SK-N-SH (cell line): ENCODE measurements at regions not wholly inside any gene's neighbourhood (a gene's known extent, or its start where the extent isn't known, plus 50 kb on each side); places are given as distances from the start of the nearest gene placed in this dataset.

Experiments
- CTCF ChIA-PET: fragments of 300-600, 350-600 bp; formaldehyde crosslinking; extraction: SDS; loops from one replicate; lab custom pipeline; 2021; lab: Yijun Ruan, JAX
- POLR2A ChIA-PET: fragments of 350-600 bp; sonication (Branson Sonifier 250); formaldehyde crosslinking; extraction: SDS; loops from one replicate; lab custom pipeline; 2020; ENCODE audit warnings: antibody characterized with exemption, inconsistent platforms; lab: Yijun Ruan, JAX
- DNase-seq: peaks from one replicate; pipeline ENCODE4 v3.0.0; 2012
- H2AFZ ChIP-seq: fragments of 200-600 bp; sonication (generic); 2 replicates; pipeline ENCODE4 v1.8.1; 2016; ENCODE audit warnings: antibody characterized with exemption, mild to moderate bottlenecking, low read depth
- H3F3A ChIP-seq: fragments of 200-600 bp; sonication (generic); replicated peaks from 2 replicates; pipeline ENCODE3; 2016; ENCODE audit warnings: antibody characterized with exemption, mild to moderate bottlenecking; ENCODE audit not compliant: insufficient read depth
- H3K27ac ChIP-seq, 2 experiments: fragments of 200-500 bp in 1 of 2; fragments of 200-600 bp in 1 of 2; sonication (Bioruptor generic) in 1 of 2; sonication (generic), shearing (Covaris generic) in 1 of 2; 2 replicates each; pipeline versions ENCODE4 v1.5.1 to v1.6.1; 2014 to 2016; ENCODE audit warnings: low read depth in 2 of 2, inconsistent platforms in 1 of 2, low read length in 1 of 2, mild to moderate bottlenecking in 1 of 2, mixed read lengths in 1 of 2
- H3K27me3 ChIP-seq: fragments of 200-600 bp; sonication (generic), shearing (Covaris generic); 2 replicates; pipeline ENCODE4 v1.6.1; 2016; ENCODE audit warnings: mixed run types; ENCODE audit not compliant: insufficient read depth
- H3K36me3 ChIP-seq, 2 experiments: fragments of 200-500 bp in 1 of 2; fragments of 200-600 bp in 1 of 2; sonication (Bioruptor generic) in 1 of 2; sonication (generic) in 1 of 2; replicated peaks in 1 of 2; 2 replicates each; pipeline versions ENCODE3 to v1.5.1; 2014 to 2016; ENCODE audit warnings: low read length in 1 of 2, mild to moderate bottlenecking in 1 of 2; ENCODE audit not compliant: insufficient read depth in 2 of 2, control insufficient read depth in 1 of 2
- H3K4me1 ChIP-seq, 2 experiments: fragments of 200-500 bp in 1 of 2; fragments of 200-600 bp in 1 of 2; sonication (Bioruptor generic) in 1 of 2; sonication (generic), shearing (Covaris generic) in 1 of 2; 2 replicates each; pipeline versions ENCODE4 v1.5.1 to v1.6.1; 2014 to 2016; ENCODE audit warnings: low read depth in 1 of 2, low read length in 1 of 2, mixed run types in 1 of 2; ENCODE audit not compliant: insufficient read depth in 2 of 2, control insufficient read depth in 1 of 2
- H3K4me2 ChIP-seq: fragments of 200-600 bp; sonication (generic), shearing (Covaris generic); 2 replicates; pipeline ENCODE4 v1.6.1; 2017; ENCODE audit warnings: mixed run types
- H3K4me3 ChIP-seq, 2 experiments: fragments of 200-500 bp in 1 of 2; fragments of 200-600 bp in 1 of 2; sonication (Bioruptor generic) in 1 of 2; sonication (generic), shearing (Covaris generic) in 1 of 2; 2 replicates each; pipeline versions ENCODE4 v1.5.1 to v1.8.1; 2014 to 2016; ENCODE audit warnings: low read depth in 2 of 2, inconsistent platforms in 1 of 2, low read length in 1 of 2, mild to moderate bottlenecking in 1 of 2, mixed read lengths in 1 of 2, moderate library complexity in 1 of 2
- H3K79me2 ChIP-seq: fragments of 200-600 bp; sonication (generic); 2 replicates; pipeline ENCODE4 v1.8.1; 2017; ENCODE audit warnings: mild to moderate bottlenecking; ENCODE audit not compliant: insufficient read depth
- H3K9ac ChIP-seq: fragments of 200-600 bp; sonication (generic); 2 replicates; pipeline ENCODE4 v1.6.1; 2017; ENCODE audit warnings: mixed run types
- H3K9me2 ChIP-seq: fragments of 200-600 bp; sonication (generic); 2 replicates; pipeline ENCODE4 v1.6.1; 2017; ENCODE audit warnings: mixed run types
- H3K9me3 ChIP-seq: fragments of 200-600 bp; sonication (generic); 2 replicates; pipeline ENCODE4 v1.6.1; 2017; ENCODE audit warnings: mixed run types, mild to moderate bottlenecking, moderate library complexity
- H4K20me1 ChIP-seq: fragments of 200-600 bp; sonication (generic); 2 replicates; pipeline ENCODE4 v1.6.1; 2017; ENCODE audit warnings: mild to moderate bottlenecking, mixed run types; ENCODE audit not compliant: insufficient read depth
- CHD2 ChIP-seq: fragments of 150-350 bp; IDR thresholded peaks from 2 replicates; pipeline ENCODE4 v1.6.1; 2018; ENCODE audit warnings: low read length; ENCODE audit not compliant: partially characterized antibody
- FOSL2 ChIP-seq: IDR thresholded peaks from 2 replicates; pipeline ENCODE4 v1.4.0; 2012; ENCODE audit warnings: low read depth, mild to moderate bottlenecking, moderate library complexity, borderline replicate concordance
- GATA2 ChIP-seq: sonication (generic); formaldehyde crosslinking; IDR thresholded peaks from 2 replicates; pipeline ENCODE4 v1.5.0; 2020; ENCODE audit warnings: mild to moderate bottlenecking, missing genetic modification reagents
- MEF2A ChIP-seq: IDR thresholded peaks from 2 replicates; pipeline ENCODE4 v1.4.0; 2012; ENCODE audit warnings: low read depth, borderline replicate concordance
- NRF1 ChIP-seq: IDR thresholded peaks from 2 replicates; pipeline ENCODE4 v1.6.1; 2012; ENCODE audit warnings: low read depth, mild to moderate bottlenecking, low read length
- POLR2AphosphoS5 ChIP-seq: IDR thresholded peaks from 2 replicates; pipeline ENCODE4 v1.6.1; 2012; ENCODE audit warnings: low read depth, low read length
- RFX5 ChIP-seq: IDR thresholded peaks from 2 replicates; pipeline ENCODE4 v1.6.1; 2012; ENCODE audit warnings: mild to moderate bottlenecking, improper control_type of control experiment, low read length
- SMC3 ChIP-seq: IDR thresholded peaks from 2 replicates; pipeline ENCODE4 v1.6.1; 2012; ENCODE audit warnings: low read depth, low read length, improper control_type of control experiment
- WGBS: methylation state at CpG from one replicate; pipeline ENCODE4 v1.1.6; 2017; ENCODE audit warnings: low lambda C conversion rate; 5-methylcytosine and 5-hydroxymethylcytosine counted together
- TF ChIP-seq, protein P1 (sequence below): IDR thresholded peaks from 2 replicates; pipeline ENCODE4 v1.4.0; 2012; ENCODE audit warnings: low read depth, borderline replicate concordance
- TF ChIP-seq, protein P2 (sequence below): IDR thresholded peaks from 2 replicates; pipeline ENCODE4 v1.4.0; 2012; ENCODE audit warnings: low read depth
- TF ChIP-seq, protein P3 (sequence below): fragments of 150-350 bp; IDR thresholded peaks from 2 replicates; pipeline ENCODE4 v1.6.1; 2016; ENCODE audit warnings: mild to moderate bottlenecking, low read depth, low read length
- TF ChIP-seq, protein P4 (sequence below): IDR thresholded peaks from 2 replicates; pipeline ENCODE4; 2012
- TF ChIP-seq, protein P5 (sequence below): IDR thresholded peaks from 2 replicates; pipeline ENCODE4 v1.4.0; 2012; ENCODE audit warnings: low read depth, borderline replicate concordance

DNA sequence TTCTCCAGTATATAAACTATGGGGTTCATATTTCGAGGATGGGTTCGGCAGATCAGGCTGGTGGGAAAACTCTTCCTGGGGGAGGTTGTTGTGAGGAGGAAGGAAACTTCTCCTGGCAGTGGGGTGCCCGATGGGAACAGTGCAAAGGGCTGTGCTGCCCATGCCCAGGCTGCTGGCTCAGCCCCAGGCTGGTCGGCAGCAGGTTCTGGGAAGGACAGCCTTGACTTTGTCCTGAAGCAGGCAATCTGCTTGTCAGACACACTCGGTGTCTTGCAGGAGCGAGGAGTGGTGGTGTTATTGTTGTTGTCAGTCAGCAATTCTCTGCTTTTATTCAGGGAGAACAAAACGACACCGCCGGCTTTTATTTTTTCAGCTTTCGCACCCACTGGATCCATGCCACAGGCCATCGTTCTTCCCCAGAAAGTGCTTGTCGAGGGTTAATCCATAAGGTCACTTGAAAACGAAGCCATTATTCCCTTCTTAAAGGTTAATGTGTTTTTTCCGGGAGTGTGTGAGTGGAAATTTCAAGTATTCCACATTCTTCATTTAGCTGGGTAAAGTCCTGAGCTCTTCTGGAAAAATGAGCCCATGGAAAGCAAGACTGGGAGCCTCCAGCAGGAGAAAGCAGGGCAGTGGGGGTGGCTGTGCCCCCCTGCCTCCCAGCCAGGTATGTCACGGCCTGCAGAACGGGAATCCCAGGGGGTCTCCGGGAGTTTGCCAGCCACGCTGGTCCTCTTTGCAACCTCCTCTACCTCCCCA is 57.0 kb upstream of the STX16 start:
- TF ChIP-seq CHD2 (no peak), NRF1 (no peak), POLR2AphosphoS5 (no peak), FOSL2 (no peak)
- TF ChIP-seq, protein P1, sequence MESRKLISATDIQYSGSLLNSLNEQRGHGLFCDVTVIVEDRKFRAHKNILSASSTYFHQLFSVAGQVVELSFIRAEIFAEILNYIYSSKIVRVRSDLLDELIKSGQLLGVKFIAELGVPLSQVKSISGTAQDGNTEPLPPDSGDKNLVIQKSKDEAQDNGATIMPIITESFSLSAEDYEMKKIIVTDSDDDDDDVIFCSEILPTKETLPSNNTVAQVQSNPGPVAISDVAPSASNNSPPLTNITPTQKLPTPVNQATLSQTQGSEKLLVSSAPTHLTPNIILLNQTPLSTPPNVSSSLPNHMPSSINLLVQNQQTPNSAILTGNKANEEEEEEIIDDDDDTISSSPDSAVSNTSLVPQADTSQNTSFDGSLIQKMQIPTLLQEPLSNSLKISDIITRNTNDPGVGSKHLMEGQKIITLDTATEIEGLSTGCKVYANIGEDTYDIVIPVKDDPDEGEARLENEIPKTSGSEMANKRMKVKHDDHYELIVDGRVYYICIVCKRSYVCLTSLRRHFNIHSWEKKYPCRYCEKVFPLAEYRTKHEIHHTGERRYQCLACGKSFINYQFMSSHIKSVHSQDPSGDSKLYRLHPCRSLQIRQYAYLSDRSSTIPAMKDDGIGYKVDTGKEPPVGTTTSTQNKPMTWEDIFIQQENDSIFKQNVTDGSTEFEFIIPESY: no peak
- TF ChIP-seq, protein P2, sequence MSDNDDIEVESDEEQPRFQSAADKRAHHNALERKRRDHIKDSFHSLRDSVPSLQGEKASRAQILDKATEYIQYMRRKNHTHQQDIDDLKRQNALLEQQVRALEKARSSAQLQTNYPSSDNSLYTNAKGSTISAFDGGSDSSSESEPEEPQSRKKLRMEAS: no peak
- Histone ChIP-seq H2AFZ (no peak overlapping the region), H3K4me2 (no peak overlapping the region), H3K27ac (no peak overlapping the region), H3K36me3 (no peaks in the 10 kb centered on the region), H3K4me1 (peaks cover 3 to 8% of the 10 kb centered on the region in 2 experiments; a peak in 1 of 4 replicates), H3K79me2 (no peaks in the 10 kb centered on the region), H3K9me2 (no peaks in the 10 kb centered on the region), H3K27me3 (no peaks in the 10 kb centered on the region), H3F3A (no peaks in the 10 kb centered on the region), H3K9ac (no peak overlapping the region), H4K20me1 (no peaks in the 10 kb centered on the region), H3K4me3 (no peak overlapping the region), H3K9me3 (no peaks in the 10 kb centered on the region)
- DNase-seq: no peak
- CTCF ChIA-PET: no interaction called here
- POLR2A ChIA-PET: no interaction called here
- 80% methylated on average over 11 of the region's 18 CpGs for WGBS

DNA sequence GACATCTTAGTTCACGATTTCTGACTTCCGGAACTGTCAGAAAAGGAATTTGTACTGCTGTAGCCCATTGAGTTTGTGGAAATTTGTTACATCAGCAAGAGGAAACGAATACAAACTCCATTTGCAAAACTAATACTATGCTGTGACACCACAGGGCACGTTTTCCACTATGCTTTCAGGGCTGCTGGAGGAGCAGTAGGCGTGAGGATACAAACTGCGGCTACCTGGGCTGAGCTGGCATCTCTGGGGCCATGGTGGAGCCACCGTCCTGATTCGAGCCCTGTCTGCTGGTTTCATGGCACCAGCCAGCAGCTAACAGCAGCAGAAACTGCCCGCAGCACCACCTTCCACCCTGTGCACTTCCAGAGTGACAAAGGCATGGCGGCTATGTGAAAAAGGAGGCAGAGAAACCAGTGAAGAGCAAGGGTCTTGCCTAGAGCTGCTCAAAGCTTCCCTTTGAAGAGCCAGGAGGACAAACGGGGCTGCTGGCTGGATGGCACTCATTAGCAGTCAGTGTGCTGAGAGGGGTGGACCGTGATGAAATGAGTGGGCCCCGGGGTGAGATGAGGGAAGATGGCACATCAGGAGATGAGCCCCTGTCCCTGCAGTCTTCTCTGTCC is 58.9 kb upstream of the STX16 start:
- no peaks in the 10 kb centered on the region; a peak in 1 of 4 replicates for H3K4me1 ChIP-seq
- DNase-seq: no peak
- H4K20me1 ChIP-seq: no peaks in the 10 kb centered on the region
- H3K4me2 ChIP-seq: no peak overlapping the region
- H3K27ac ChIP-seq: no peak overlapping the region
- H3K79me2 ChIP-seq: no peaks in the 10 kb centered on the region
- H3K4me3 ChIP-seq: no peak overlapping the region
- ChIA-PET CTCF (no interaction called here), POLR2A (no interaction called here)
- no peaks in the 10 kb centered on the region for H3K9me2 ChIP-seq
- no peak overlapping the region for H2AFZ ChIP-seq
- no peak for TF ChIP-seq GATA2 (CRISPR knock-in tag)
- TF ChIP-seq, protein P3, sequence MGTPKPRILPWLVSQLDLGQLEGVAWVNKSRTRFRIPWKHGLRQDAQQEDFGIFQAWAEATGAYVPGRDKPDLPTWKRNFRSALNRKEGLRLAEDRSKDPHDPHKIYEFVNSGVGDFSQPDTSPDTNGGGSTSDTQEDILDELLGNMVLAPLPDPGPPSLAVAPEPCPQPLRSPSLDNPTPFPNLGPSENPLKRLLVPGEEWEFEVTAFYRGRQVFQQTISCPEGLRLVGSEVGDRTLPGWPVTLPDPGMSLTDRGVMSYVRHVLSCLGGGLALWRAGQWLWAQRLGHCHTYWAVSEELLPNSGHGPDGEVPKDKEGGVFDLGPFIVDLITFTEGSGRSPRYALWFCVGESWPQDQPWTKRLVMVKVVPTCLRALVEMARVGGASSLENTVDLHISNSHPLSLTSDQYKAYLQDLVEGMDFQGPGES: no peak
- no peak for TF ChIP-seq RFX5
- TF ChIP-seq, protein P2: no peak
- TF ChIP-seq, protein P4, sequence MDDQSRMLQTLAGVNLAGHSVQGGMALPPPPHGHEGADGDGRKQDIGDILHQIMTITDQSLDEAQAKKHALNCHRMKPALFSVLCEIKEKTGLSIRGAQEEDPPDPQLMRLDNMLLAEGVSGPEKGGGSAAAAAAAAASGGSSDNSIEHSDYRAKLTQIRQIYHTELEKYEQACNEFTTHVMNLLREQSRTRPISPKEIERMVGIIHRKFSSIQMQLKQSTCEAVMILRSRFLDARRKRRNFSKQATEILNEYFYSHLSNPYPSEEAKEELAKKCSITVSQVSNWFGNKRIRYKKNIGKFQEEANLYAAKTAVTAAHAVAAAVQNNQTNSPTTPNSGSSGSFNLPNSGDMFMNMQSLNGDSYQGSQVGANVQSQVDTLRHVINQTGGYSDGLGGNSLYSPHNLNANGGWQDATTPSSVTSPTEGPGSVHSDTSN: no peak
- no peak for TF ChIP-seq SMC3
- TF ChIP-seq, protein P5, sequence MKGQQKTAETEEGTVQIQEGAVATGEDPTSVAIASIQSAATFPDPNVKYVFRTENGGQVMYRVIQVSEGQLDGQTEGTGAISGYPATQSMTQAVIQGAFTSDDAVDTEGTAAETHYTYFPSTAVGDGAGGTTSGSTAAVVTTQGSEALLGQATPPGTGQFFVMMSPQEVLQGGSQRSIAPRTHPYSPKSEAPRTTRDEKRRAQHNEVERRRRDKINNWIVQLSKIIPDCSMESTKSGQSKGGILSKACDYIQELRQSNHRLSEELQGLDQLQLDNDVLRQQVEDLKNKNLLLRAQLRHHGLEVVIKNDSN: no peak
- no peak for TF ChIP-seq MEF2A
- no peak for TF ChIP-seq POLR2AphosphoS5
- WGBS: 74% methylated on average over 8 of the region's 13 CpGs
- no peak overlapping the region for H3K9ac ChIP-seq
- H3K9me3 ChIP-seq: no peaks in the 10 kb centered on the region
- H3F3A ChIP-seq: no peaks in the 10 kb centered on the region
- no peaks in the 10 kb centered on the region for H3K36me3 ChIP-seq
- H3K27me3 ChIP-seq: no peaks in the 10 kb centered on the region
